ENCODE measurements at regions not wholly inside any gene's neighbourhood (a gene's known extent, or its start where the extent isn't known, plus 50 kb on each side); places are given as distances from the start of the nearest gene placed in this dataset.
"Not testable (repeated sequence)": the region's sequence is repeated elsewhere in the genome, so short reads cannot be mapped to it uniquely, and the experiment has no call there.

GRCh38 chr4:156374069-156374468, 420.4 kb upstream of the CTSO start:
- intact Hi-C loops (cut with DNase I) = no loop called here

GRCh38 chr4:156367502-156367901, 413.8 kb upstream of the CTSO start:
- intact Hi-C loops (cut with DNase I); H3K27me3 ChIP-seq; H3K9me3 ChIP-seq; H3K27ac ChIP-seq (replicated peaks in 1 of 4); H3K4me1 ChIP-seq; H3K4me3 ChIP-seq; H3K36me3 ChIP-seq; DNase-seq (ENCODE audit: extremely low spot score): not testable (repeated sequence)
- WGBS = 56% methylated on average over 10 of the region's 13 CpGs

More at GRCh38 chr4:156374069-156374468, 420.4 kb upstream of the CTSO start:
- H3K27me3 ChIP-seq = no peaks in the 10 kb centered on the region
- H3K9me3 ChIP-seq = no peaks in the 10 kb centered on the region
- DNase-seq (ENCODE audit: extremely low spot score) = no peak
- no peaks in the 10 kb centered on the region for H3K36me3 ChIP-seq
- H3K4me3 ChIP-seq = no peak overlapping the region
- WGBS = 76% methylated on average over 2 of the region's 2 CpGs
- H3K4me1 ChIP-seq = peaks cover 0 to 8% (median 0%) of the 10 kb centered on the region in 4 donors
- no peak for TF ChIP-seq POLR2A (IDR thresholded peaks at IDR 0.05; ENCODE audit: low read depth)
- TF ChIP-seq, protein P1, sequence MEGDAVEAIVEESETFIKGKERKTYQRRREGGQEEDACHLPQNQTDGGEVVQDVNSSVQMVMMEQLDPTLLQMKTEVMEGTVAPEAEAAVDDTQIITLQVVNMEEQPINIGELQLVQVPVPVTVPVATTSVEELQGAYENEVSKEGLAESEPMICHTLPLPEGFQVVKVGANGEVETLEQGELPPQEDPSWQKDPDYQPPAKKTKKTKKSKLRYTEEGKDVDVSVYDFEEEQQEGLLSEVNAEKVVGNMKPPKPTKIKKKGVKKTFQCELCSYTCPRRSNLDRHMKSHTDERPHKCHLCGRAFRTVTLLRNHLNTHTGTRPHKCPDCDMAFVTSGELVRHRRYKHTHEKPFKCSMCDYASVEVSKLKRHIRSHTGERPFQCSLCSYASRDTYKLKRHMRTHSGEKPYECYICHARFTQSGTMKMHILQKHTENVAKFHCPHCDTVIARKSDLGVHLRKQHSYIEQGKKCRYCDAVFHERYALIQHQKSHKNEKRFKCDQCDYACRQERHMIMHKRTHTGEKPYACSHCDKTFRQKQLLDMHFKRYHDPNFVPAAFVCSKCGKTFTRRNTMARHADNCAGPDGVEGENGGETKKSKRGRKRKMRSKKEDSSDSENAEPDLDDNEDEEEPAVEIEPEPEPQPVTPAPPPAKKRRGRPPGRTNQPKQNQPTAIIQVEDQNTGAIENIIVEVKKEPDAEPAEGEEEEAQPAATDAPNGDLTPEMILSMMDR (IDR thresholded peaks at IDR 0.05) = no peak
- TF ChIP-seq POLR2AphosphoS5 (IDR thresholded peaks at IDR 0.05) = no peak
- TF ChIP-seq EP300 (IDR thresholded peaks at IDR 0.05) = no peak
- no peak overlapping the region for H3K27ac ChIP-seq (replicated peaks in 1 of 4)

DNA sequence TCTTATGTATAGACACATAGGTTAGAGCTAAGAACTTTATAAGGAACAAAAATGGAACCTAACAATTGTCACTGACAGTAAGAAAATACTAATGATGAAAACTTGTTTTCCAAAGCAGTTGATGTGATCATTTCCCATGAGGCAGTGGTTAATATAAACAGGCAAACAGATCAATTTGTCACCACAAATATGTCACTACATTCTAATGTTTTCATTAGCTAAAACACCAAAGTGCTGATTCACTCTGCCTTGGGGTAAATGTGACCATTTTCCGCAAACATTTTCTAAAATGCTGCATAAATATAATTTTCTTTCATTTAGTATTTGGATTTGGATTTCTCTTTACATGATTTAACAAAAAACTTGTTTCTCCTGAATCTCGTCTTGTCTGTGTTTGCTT, 408.9 kb upstream of the CTSO start:
- H3K4me3 ChIP-seq = no peak overlapping the region
- DNase-seq (ENCODE audit: extremely low spot score) = no peak
- no peak overlapping the region for H3K27ac ChIP-seq (replicated peaks in 1 of 4)
- intact Hi-C loops (cut with DNase I) = no loop called here
- TF ChIP-seq POLR2A (IDR thresholded peaks at IDR 0.05; ENCODE audit: low read depth) (no peak), POLR2AphosphoS5 (IDR thresholded peaks at IDR 0.05) (no peak), EP300 (IDR thresholded peaks at IDR 0.05) (no peak)
- TF ChIP-seq, protein P1 (IDR thresholded peaks at IDR 0.05) = no peak
- WGBS = 37% methylated on average over 2 of the region's 2 CpGs
- no peaks in the 10 kb centered on the region for H3K36me3 ChIP-seq
- H3K27me3 ChIP-seq = no peaks in the 10 kb centered on the region
- no peaks in the 10 kb centered on the region for H3K4me1 ChIP-seq
- H3K9me3 ChIP-seq = no peaks in the 10 kb centered on the region

GRCh38 chr4:156347412-156348075, 393.9 kb upstream of the CTSO start:
- Histone ChIP-seq H3K9me3 (no peaks in the 10 kb centered on the region), H3K27ac (replicated peaks in 1 of 4) (no peak overlapping the region), H3K4me3 (no peak overlapping the region), H3K36me3 (no peaks in the 10 kb centered on the region), H3K4me1 (peaks cover 0 to 17% (median 9%) of the 10 kb centered on the region in 4 donors), H3K27me3 (no peaks in the 10 kb centered on the region)
- intact Hi-C loops (cut with DNase I) = no loop called here
- TF ChIP-seq, protein P1 (IDR thresholded peaks at IDR 0.05) = no peak
- TF ChIP-seq POLR2A (IDR thresholded peaks at IDR 0.05; ENCODE audit: low read depth) (no peak), POLR2AphosphoS5 (IDR thresholded peaks at IDR 0.05) (no peak), EP300 (IDR thresholded peaks at IDR 0.05) (no peak)
- DNase-seq (ENCODE audit: extremely low spot score) = no peak

DNA sequence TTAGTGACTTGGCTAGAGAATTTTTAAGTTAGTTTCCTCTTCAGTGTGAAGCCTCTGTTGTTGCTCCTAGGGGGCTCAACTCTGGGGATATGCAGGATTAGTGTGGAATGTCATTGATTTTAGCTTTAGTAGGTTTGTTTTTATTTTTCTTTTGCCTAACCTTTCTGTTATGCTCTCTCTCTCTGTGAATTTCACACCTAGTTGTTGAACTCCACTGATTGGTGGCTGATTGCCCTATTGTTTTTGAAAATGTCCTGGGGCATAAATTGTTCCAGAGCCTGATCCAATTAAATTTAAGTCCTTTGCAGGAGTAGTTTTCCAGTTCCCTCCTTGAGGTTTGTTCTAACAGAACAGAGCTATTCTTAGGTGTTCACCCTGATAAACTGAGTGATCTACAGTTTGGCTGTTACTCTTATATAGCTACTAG, 393.3 kb upstream of the CTSO start:
- Histone ChIP-seq H3K36me3 (no peaks in the 10 kb centered on the region), H3K27ac (replicated peaks in 1 of 4) (no peak overlapping the region), H3K9me3 (no peaks in the 10 kb centered on the region), H3K4me1 (peaks cover 0 to 17% (median 9%) of the 10 kb centered on the region in 4 donors), H3K27me3 (no peaks in the 10 kb centered on the region), H3K4me3 (no peak overlapping the region)
- DNase-seq (ENCODE audit: extremely low spot score) = no peak
- TF ChIP-seq POLR2A (IDR thresholded peaks at IDR 0.05; ENCODE audit: low read depth) (no peak), POLR2AphosphoS5 (IDR thresholded peaks at IDR 0.05) (no peak), EP300 (IDR thresholded peaks at IDR 0.05) (no peak)
- TF ChIP-seq, protein P1 (IDR thresholded peaks at IDR 0.05) = no peak
- intact Hi-C loops (cut with DNase I) = no loop called here

All from esophagus muscularis mucosa (tissue), 4 donors.